ENCODE measurements at regions not wholly inside any gene's neighbourhood (a gene's known extent, or its start where the extent isn't known, plus 50 kb on each side); places are given as distances from the start of the nearest gene placed in this dataset.

DNA sequence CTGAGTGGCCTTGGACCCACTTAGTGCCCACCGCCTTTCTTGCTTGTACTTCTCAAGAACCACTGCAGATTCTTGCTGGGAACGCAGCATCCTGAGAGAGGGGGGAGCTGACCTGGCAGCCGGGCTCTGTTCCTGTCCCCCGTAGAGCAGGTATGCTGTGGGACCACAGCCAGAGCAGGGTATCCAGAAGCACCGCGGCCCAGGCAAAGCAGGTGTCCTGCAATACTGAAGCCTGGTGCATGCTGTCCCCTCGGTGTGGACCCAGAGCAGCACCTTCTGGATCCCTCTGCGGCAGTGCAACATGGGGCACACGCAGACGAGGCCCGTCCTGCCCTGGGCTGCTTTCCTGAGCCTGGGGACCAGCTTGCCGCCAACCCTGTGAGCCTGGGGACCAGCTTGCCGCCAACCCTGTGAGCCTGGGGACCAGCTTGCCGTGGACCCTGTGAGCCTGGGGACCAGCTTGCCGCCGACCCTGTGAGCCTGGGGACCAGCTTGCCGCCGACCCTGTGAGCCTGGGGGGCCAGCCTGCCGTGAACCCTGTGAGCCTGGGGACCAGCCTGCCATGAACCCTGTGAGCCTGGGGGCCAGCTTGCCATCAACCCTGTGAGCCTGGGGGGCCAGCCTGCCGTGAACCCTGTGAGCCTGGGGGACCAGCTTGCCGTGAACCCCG, 60.9 kb upstream of the ADGRA1 start:
- CTCF ChIA-PET, result no interaction called here
- no peak overlapping the region for H3K27ac ChIP-seq
- DNase-seq (ENCODE audit: low spot score), result no peak
- TF ChIP-seq, protein P1, sequence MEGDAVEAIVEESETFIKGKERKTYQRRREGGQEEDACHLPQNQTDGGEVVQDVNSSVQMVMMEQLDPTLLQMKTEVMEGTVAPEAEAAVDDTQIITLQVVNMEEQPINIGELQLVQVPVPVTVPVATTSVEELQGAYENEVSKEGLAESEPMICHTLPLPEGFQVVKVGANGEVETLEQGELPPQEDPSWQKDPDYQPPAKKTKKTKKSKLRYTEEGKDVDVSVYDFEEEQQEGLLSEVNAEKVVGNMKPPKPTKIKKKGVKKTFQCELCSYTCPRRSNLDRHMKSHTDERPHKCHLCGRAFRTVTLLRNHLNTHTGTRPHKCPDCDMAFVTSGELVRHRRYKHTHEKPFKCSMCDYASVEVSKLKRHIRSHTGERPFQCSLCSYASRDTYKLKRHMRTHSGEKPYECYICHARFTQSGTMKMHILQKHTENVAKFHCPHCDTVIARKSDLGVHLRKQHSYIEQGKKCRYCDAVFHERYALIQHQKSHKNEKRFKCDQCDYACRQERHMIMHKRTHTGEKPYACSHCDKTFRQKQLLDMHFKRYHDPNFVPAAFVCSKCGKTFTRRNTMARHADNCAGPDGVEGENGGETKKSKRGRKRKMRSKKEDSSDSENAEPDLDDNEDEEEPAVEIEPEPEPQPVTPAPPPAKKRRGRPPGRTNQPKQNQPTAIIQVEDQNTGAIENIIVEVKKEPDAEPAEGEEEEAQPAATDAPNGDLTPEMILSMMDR (conservative IDR thresholded peaks at IDR 0.05; ENCODE audit: low read depth), result no peak
- POLR2A ChIA-PET (ENCODE audit: low non-redundant PET), result no interaction called here

DNA sequence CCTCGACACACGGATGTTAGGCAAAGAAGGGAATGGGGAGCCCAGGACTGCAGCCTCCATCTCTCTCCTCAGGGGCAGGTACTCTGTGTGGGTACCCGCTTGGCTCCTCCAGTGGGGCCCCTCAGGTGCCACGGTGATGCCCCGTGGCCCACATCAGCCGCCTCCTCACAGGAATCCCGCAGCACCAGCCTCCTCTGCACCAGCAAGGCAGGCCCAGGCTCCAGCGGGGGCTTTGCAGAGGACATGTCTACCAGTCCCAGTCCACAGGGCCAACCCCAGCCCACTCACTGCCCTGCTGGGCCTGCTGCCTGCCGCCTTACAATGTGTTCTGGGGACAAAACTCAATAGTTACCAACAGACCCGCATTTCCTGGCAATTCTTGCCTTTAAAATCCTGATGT, 61.6 kb upstream of the ADGRA1 start:
- TF ChIP-seq, protein P1 (conservative IDR thresholded peaks at IDR 0.05; ENCODE audit: low read depth), result no peak
- ChIA-PET POLR2A (ENCODE audit: low non-redundant PET) (no interaction called here), CTCF (interaction anchor here (0.6 kb wide), 1 partner anchor 521 kb away, joined by 3 read pairs; no protein-coding TSS in a partner anchor)
- H3K27ac ChIP-seq, result no peak overlapping the region
- no peak for DNase-seq (ENCODE audit: low spot score)

DNA sequence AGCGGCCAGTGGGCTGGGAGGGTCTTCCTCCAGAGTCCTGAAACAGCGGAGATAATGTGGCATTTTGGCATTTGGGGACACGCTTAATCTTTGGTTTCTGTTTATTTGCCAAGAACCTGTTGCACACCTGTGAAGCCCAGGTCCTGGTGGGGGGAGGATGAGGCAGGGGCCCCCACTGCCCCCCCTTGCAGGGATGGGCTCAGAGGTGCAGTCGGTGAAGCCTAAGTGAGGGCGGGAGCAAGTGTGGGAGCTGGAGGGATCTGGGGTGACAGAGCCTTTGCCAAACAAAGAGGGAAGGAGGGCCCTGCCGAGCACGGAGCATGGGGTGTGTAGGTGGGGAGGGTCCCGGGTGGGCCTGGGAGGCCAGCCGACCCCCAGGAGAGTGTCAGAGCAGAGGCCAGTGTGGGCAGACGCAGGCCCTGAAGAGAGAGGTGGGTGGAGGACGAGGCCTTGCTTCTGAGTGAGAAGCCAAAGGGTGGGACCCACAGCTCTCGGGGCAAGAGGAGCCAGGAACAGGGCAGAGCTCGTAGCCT, 62.1 kb upstream of the ADGRA1 start:
- TF ChIP-seq, protein P1 (conservative IDR thresholded peaks at IDR 0.05; ENCODE audit: low read depth), result no peak
- ChIA-PET CTCF (interaction anchor here (0.6 kb wide), 1 partner anchor 520 kb away, joined by 3 read pairs; no protein-coding TSS in a partner anchor), POLR2A (ENCODE audit: low non-redundant PET) (no interaction called here)
- no peak for DNase-seq (ENCODE audit: low spot score)
- no peak overlapping the region for H3K27ac ChIP-seq

DNA sequence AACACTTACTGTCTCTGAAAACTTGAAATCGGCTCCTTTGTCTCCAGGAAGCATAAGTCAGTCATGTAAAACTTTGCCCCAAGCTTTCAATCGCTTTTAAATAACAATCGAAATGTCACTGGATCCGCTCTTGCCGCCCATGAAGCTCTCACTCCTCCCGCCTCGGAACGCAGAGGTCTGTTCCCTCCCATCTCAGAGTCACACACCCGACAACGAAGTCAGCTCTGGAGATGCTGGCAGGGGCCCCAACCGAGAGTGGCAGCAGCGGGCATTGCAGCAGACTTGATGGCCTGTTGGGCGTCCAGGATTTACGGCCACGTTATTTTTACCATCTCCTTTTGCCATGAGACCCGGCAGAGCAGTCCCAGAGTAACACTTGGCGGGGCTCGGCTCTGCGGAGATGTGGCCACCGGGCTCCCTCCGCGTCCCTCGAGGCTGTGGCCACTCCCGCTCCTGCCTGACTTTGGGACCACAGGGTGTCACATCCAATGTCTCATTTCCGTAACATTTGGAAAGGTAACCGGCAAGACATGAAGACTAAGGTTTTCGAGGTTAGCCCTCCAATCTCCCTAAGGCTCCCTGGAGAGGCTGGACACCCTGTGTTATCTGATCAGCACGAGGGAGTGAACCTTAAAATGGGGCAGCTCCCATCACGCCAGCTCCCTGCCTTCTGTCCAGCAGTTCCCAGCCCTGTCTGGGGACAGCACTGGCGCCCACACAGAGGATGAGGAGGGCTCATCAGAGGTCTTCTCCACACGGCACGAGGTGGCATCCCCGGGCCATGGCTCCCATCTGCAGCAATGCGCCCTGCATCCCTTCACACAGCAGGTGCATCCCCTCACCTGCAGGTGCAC, 62.8 kb upstream of the ADGRA1 start:
- H3K27ac ChIP-seq, result no peak overlapping the region
- ChIA-PET CTCF (interaction anchor here (0.5 kb wide), 1 partner anchor 48 kb away, joined by 3 read pairs; no protein-coding TSS in a partner anchor), POLR2A (ENCODE audit: low non-redundant PET) (no interaction called here)
- TF ChIP-seq, protein P1 (conservative IDR thresholded peaks at IDR 0.05; ENCODE audit: low read depth), result no peak
- DNase-seq (ENCODE audit: low spot score), result no peak

DNA sequence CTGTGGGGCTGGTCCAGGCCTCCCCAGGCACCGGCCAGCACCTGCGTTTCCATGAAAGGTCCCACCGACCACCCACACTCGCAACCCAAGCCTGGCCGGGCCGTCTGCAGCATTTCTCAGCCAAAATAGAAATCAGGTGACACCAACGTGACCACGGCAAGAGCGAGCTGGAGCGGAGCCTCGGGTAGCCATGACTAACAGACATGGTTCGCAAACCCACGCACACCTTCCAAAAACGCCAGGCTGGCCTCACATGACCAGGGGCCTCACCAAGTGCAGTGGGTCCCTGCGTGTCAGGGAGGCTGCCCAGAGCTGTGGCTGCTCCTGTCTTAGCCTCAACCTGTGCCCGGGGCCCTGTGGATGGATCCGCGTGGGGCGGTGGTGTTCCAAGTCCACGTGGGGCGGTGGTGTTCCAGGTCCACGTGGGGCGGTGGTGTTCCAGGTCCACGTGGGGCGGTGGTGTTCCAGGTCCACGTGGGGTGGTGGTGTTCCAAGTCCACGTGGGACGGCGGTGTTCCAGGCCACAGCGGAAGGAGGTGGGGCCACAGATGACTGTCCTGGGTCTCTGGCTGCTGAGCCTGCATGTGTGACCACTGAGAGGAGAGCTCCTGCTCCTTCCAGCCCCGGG, 64.4 kb upstream of the ADGRA1 start:
- POLR2A ChIA-PET (ENCODE audit: low non-redundant PET), result no interaction called here
- CTCF ChIA-PET, result interaction anchor here (0.6 kb wide), 1 partner anchor 31 kb away, joined by 4 read pairs; no protein-coding TSS in a partner anchor
- no peak overlapping the region for H3K27ac ChIP-seq
- TF ChIP-seq, protein P1 (conservative IDR thresholded peaks at IDR 0.05; ENCODE audit: low read depth), result no peak
- DNase-seq (ENCODE audit: low spot score), result no peak

DNA sequence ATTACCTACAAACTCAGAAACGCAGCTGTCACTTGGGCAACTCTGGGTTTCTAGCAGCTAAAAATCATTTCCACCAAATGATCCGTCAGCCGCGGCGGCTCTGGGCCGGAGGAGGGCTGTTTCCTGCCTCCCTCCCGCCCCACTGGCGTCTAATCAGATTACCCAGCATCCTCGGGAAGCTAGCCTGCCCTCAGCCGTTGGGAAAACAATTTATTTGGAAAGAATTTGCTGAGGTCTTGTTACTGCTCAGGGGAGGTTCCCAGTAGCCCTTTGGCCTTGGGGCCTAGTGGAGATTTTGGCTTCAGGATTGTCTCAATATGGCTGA, 65.0 kb upstream of the ADGRA1 start:
- no peak for DNase-seq (ENCODE audit: low spot score)
- CTCF ChIA-PET, result no interaction called here
- H3K27ac ChIP-seq, result no peak overlapping the region
- TF ChIP-seq, protein P1 (conservative IDR thresholded peaks at IDR 0.05; ENCODE audit: low read depth), result no peak
- POLR2A ChIA-PET (ENCODE audit: low non-redundant PET), result no interaction called here
